Central memory CD8-positive, alpha-beta T cell (primary cell): ENCODE measurements at regions not wholly inside any gene's neighbourhood (a gene's known extent, or its start where the extent isn't known, plus 50 kb on each side); places are given as distances from the start of the nearest gene placed in this dataset.
"Not testable (repeated sequence)": the region's sequence is repeated elsewhere in the genome, so short reads cannot be mapped to it uniquely, and the experiment has no call there.

Source experiments
- ATAC-seq: fragments of 150-1000 bp; cut with Tn5 transposase; replicated peaks from 2 replicates; pipeline ENCODE4 v1.10.0; 2022; ENCODE audit warnings: mild to moderate bottlenecking, moderate FRiP score, moderate number of reproducible peaks; ENCODE audit not compliant: poor library complexity, severe bottlenecking; ENCODE audit errors: extremely low read depth
- DNase-seq, 2 donors: peaks; one replicate each; pipeline ENCODE4 v3.0.0; 2021; ENCODE audit warnings: low spot score in 2 of 2
- H3K27ac Mint-ChIP-seq: one replicate; pipeline ENCODE4 v1.8.0; 2022; ENCODE audit warnings: low read depth, mild to moderate bottlenecking, moderate library complexity, mixed read lengths
- H3K27me3 Mint-ChIP-seq: one replicate; pipeline ENCODE4 v1.8.0; 2022; ENCODE audit warnings: mixed read lengths
- H3K36me3 Mint-ChIP-seq: one replicate; pipeline ENCODE4 v1.8.0; 2022; ENCODE audit warnings: mild to moderate bottlenecking, moderate library complexity, mixed read lengths; ENCODE audit not compliant: insufficient read depth
- H3K4me1 Mint-ChIP-seq: one replicate; pipeline ENCODE4 v1.8.0; 2022; ENCODE audit warnings: mixed read lengths
- H3K4me3 Mint-ChIP-seq: one replicate; pipeline ENCODE4 v1.8.0; 2022; ENCODE audit warnings: mild to moderate bottlenecking, moderate library complexity, mixed read lengths
- H3K9me3 Mint-ChIP-seq: one replicate; pipeline ENCODE4 v1.8.0; 2022; ENCODE audit warnings: mixed read lengths

- H3K27me3 Mint-ChIP-seq, result no peaks in the 10 kb centered on the region
- no peak overlapping the region for H3K27ac Mint-ChIP-seq
Observed at GRCh38 chr14:92223025-92223424, 99.9 kb upstream of the SLC24A4 start.

GRCh38 chr14:92224358-92224954 lies 98.5 kb upstream of the SLC24A4 start:
- no peak for DNase-seq
- no peak overlapping the region for H3K27ac Mint-ChIP-seq

More at GRCh38 chr14:92223025-92223424, 99.9 kb upstream of the SLC24A4 start:
- H3K9me3 Mint-ChIP-seq, result no peaks in the 10 kb centered on the region
- DNase-seq (no peak), ATAC-seq (no peak)
- no peaks in the 10 kb centered on the region for H3K36me3 Mint-ChIP-seq
- H3K4me3 Mint-ChIP-seq, result no peak overlapping the region
- peaks cover 5% of the 10 kb centered on the region for H3K4me1 Mint-ChIP-seq

GRCh38 chr14:92225731-92226130 lies 97.2 kb upstream of the SLC24A4 start:
- ATAC-seq, result no peak
- Mint-ChIP-seq H3K36me3 (no peaks in the 10 kb centered on the region), H3K4me3 (no peak overlapping the region), H3K9me3 (no peaks in the 10 kb centered on the region), H3K27ac (peak overlapping the region; percentile 14), H3K4me1 (peaks cover 5% of the 10 kb centered on the region), H3K27me3 (peaks cover 17% of the 10 kb centered on the region)
- no peak for DNase-seq

More at GRCh38 chr14:92224358-92224954, 98.5 kb upstream of the SLC24A4 start:
- Mint-ChIP-seq H3K9me3 (no peaks in the 10 kb centered on the region), H3K36me3 (no peaks in the 10 kb centered on the region), H3K27me3 (peaks cover 5% of the 10 kb centered on the region), H3K4me3 (no peak overlapping the region), H3K4me1 (peaks cover 5% of the 10 kb centered on the region)
- ATAC-seq, result no peak

- not testable (repeated sequence) for H3K36me3 Mint-ChIP-seq, ATAC-seq, H3K9me3 Mint-ChIP-seq, DNase-seq, H3K4me1 Mint-ChIP-seq, H3K4me3 Mint-ChIP-seq
- Mint-ChIP-seq H3K27me3 (peaks cover 22% of the 10 kb centered on the region), H3K27ac (peak overlapping the region; percentile 14)
Observed at GRCh38 chr14:92226166-92226565, 96.8 kb upstream of the SLC24A4 start.

- Mint-ChIP-seq H3K27ac (no peak overlapping the region), H3K36me3 (no peaks in the 10 kb centered on the region), H3K4me1 (no peaks in the 10 kb centered on the region), H3K27me3 (peaks cover 53% of the 10 kb centered on the region), H3K9me3 (peaks cover 8% of the 10 kb centered on the region), H3K4me3 (no peak overlapping the region)
- no peak for ATAC-seq
- DNase-seq, result no peak
Observed at GRCh38 chr14:92236243-92236900, 86.6 kb upstream of the SLC24A4 start.

GRCh38 chr14:92240658-92241057 lies 82.3 kb upstream of the SLC24A4 start:
- no peak for DNase-seq
- Mint-ChIP-seq H3K4me3 (no peak overlapping the region), H3K36me3 (no peaks in the 10 kb centered on the region), H3K27ac (no peak overlapping the region), H3K9me3 (peaks cover 10% of the 10 kb centered on the region), H3K4me1 (no peaks in the 10 kb centered on the region), H3K27me3 (peaks cover 12% of the 10 kb centered on the region)
- ATAC-seq, result no peak

- no peak overlapping the region for H3K4me3 Mint-ChIP-seq
- peaks cover 9% of the 10 kb centered on the region for H3K27me3 Mint-ChIP-seq
- no peaks in the 10 kb centered on the region for H3K4me1 Mint-ChIP-seq
- DNase-seq (no peak), ATAC-seq (no peak)
- H3K27ac Mint-ChIP-seq, result no peak overlapping the region
- H3K36me3 Mint-ChIP-seq, result no peaks in the 10 kb centered on the region
- peaks cover 10% of the 10 kb centered on the region for H3K9me3 Mint-ChIP-seq
Observed at GRCh38 chr14:92241966-92242595, 80.9 kb upstream of the SLC24A4 start.

GRCh38 chr14:92244805-92245204 lies 78.2 kb upstream of the SLC24A4 start:
- Mint-ChIP-seq H3K4me3 (no peak overlapping the region), H3K27ac (no peak overlapping the region), H3K27me3 (peaks cover 1% of the 10 kb centered on the region), H3K4me1 (no peaks in the 10 kb centered on the region), H3K9me3 (peaks cover 10% of the 10 kb centered on the region), H3K36me3 (no peaks in the 10 kb centered on the region)
- ATAC-seq (no peak), DNase-seq (no peak)

- Mint-ChIP-seq H3K27me3 (peaks cover 27% of the 10 kb centered on the region), H3K27ac (no peak overlapping the region), H3K36me3 (peaks cover under 1% of the 10 kb centered on the region), H3K4me3 (no peak overlapping the region), H3K4me1 (no peaks in the 10 kb centered on the region), H3K9me3 (peaks cover 10% of the 10 kb centered on the region)
- ATAC-seq (no peak), DNase-seq (no peak)
Observed at GRCh38 chr14:92247341-92247740, 75.6 kb upstream of the SLC24A4 start.

- no peak for ATAC-seq
- peaks cover 10% of the 10 kb centered on the region for H3K9me3 Mint-ChIP-seq
- no peak overlapping the region for H3K27ac Mint-ChIP-seq
Observed at GRCh38 chr14:92247947-92248346, 75.0 kb upstream of the SLC24A4 start.

GRCh38 chr14:92248696-92249095 lies 74.3 kb upstream of the SLC24A4 start:
- H3K36me3 Mint-ChIP-seq, result peaks cover 2% of the 10 kb centered on the region
- H3K27ac Mint-ChIP-seq, result no peak overlapping the region
- no peak overlapping the region for H3K4me3 Mint-ChIP-seq
- peaks cover 7% of the 10 kb centered on the region for H3K9me3 Mint-ChIP-seq
- ATAC-seq (no peak), DNase-seq (no peak)
- H3K4me1 Mint-ChIP-seq, result no peaks in the 10 kb centered on the region
- H3K27me3 Mint-ChIP-seq, result peaks cover 40% of the 10 kb centered on the region

More at GRCh38 chr14:92247947-92248346, 75.0 kb upstream of the SLC24A4 start:
- H3K36me3 Mint-ChIP-seq, result peaks cover 2% of the 10 kb centered on the region
- DNase-seq, result no peak
- H3K27me3 Mint-ChIP-seq, result peaks cover 33% of the 10 kb centered on the region
- H3K4me3 Mint-ChIP-seq, result no peak overlapping the region
- H3K4me1 Mint-ChIP-seq, result no peaks in the 10 kb centered on the region

- H3K9me3 Mint-ChIP-seq, DNase-seq: not testable (repeated sequence)
- H3K27me3 Mint-ChIP-seq, result peaks cover 57% of the 10 kb centered on the region
Observed at GRCh38 chr14:92250366-92250765, 72.6 kb upstream of the SLC24A4 start.

GRCh38 chr14:92252323-92252722 lies 70.6 kb upstream of the SLC24A4 start:
- H3K27me3 Mint-ChIP-seq, result peaks cover 72% of the 10 kb centered on the region

More at GRCh38 chr14:92250366-92250765, 72.6 kb upstream of the SLC24A4 start:
- H3K4me3 Mint-ChIP-seq, H3K27ac Mint-ChIP-seq, H3K36me3 Mint-ChIP-seq, H3K4me1 Mint-ChIP-seq, ATAC-seq: not testable (repeated sequence)

More at GRCh38 chr14:92252323-92252722, 70.6 kb upstream of the SLC24A4 start:
- ATAC-seq (no peak), DNase-seq (no peak)
- Mint-ChIP-seq H3K4me3 (no peak overlapping the region), H3K4me1 (no peaks in the 10 kb centered on the region), H3K9me3 (no peaks in the 10 kb centered on the region), H3K27ac (no peak overlapping the region), H3K36me3 (peaks cover 2% of the 10 kb centered on the region)
